Transverse colon (tissue), 4 donors: ENCODE measurements at regions not wholly inside any gene's neighbourhood (a gene's known extent, or its start where the extent isn't known, plus 50 kb on each side); places are given as distances from the start of the nearest gene placed in this dataset.

Source experiments
- EP300 ChIP-seq: sonication (generic); formaldehyde crosslinking; IDR thresholded peaks from one replicate; pipeline ENCODE4 v1.6.1; 2017; ENCODE audit warnings: antibody characterized with exemption, low read depth
- POLR2A ChIP-seq: fragments of 450-650 bp; IDR thresholded peaks from one replicate; pipeline ENCODE4 v1.6.1; 2016; ENCODE audit warnings: antibody characterized with exemption, mild to moderate bottlenecking, moderate library complexity
- POLR2AphosphoS5 ChIP-seq, 3 donors: sonication (generic); formaldehyde crosslinking; IDR thresholded peaks; one replicate each; pipeline ENCODE4 v1.6.1; 2016; ENCODE audit warnings: antibody characterized with exemption in 3 of 3
- TF ChIP-seq, protein P1 (sequence below), 5 experiments: fragments of 200-600 bp in 3 of 5; fragments of 450-650 bp in 2 of 5; sonication (generic) in 3 of 5; IDR thresholded peaks; 1 replicate in 2 of 5; 2 replicates in 3 of 5; pipeline ENCODE4 v1.5.1; 2016 to 2017; ENCODE audit warnings: antibody characterized with exemption in 5 of 5, inconsistent platforms in 3 of 5, mild to moderate bottlenecking in 2 of 5, moderate library complexity in 1 of 5

DNA sequence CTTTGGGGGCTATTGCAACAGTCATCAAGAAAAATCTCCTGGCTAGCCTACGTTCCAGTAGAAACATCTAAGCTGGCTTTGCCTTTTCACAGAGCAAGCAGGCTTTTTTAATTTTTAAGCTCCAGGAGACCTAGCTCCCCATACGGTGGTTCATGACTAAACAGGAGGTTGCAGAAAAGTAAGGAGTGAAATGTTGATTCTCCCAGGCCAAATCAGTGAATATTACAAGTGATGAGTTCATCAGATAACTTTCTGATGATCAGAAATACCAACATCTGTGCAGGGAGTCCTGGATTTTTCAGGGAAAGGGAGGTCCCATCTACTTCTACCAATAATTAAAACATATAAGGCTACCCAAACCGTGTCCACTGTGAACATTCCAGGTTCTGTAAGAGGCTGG lies 477.3 kb upstream of the CELF2 start:
- TF ChIP-seq, protein P1, sequence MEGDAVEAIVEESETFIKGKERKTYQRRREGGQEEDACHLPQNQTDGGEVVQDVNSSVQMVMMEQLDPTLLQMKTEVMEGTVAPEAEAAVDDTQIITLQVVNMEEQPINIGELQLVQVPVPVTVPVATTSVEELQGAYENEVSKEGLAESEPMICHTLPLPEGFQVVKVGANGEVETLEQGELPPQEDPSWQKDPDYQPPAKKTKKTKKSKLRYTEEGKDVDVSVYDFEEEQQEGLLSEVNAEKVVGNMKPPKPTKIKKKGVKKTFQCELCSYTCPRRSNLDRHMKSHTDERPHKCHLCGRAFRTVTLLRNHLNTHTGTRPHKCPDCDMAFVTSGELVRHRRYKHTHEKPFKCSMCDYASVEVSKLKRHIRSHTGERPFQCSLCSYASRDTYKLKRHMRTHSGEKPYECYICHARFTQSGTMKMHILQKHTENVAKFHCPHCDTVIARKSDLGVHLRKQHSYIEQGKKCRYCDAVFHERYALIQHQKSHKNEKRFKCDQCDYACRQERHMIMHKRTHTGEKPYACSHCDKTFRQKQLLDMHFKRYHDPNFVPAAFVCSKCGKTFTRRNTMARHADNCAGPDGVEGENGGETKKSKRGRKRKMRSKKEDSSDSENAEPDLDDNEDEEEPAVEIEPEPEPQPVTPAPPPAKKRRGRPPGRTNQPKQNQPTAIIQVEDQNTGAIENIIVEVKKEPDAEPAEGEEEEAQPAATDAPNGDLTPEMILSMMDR (IDR thresholded peaks at IDR 0.05) = no peak
- no peak for TF ChIP-seq POLR2A
- TF ChIP-seq EP300 = no peak
- TF ChIP-seq POLR2AphosphoS5 (IDR thresholded peaks at IDR 0.05) = no peak
